Upper lobe of right lung (tissue), 1 donor: ENCODE measurements at regions not wholly inside any gene's neighbourhood (a gene's known extent, or its start where the extent isn't known, plus 50 kb on each side); places are given as distances from the start of the nearest gene placed in this dataset.

Experiments used
- ATAC-seq: fragments of 200-7000 bp; cut with Tn5 transposase; one replicate; pipeline ENCODE4 v1.9.1; 2020; ENCODE audit warnings: mild to moderate bottlenecking, moderate library complexity
- DNase-seq: peaks from one replicate; pipeline ENCODE4 v3.0.0-alpha.2; 2020
- H3K27ac ChIP-seq: fragments of 200-600 bp; one replicate; pipeline ENCODE4 v1.8.0; 2022
- H3K27me3 ChIP-seq: fragments of 200-600 bp; one replicate; pipeline ENCODE4 v1.8.0; 2022; ENCODE audit warnings: mild to moderate bottlenecking
- H3K36me3 ChIP-seq: fragments of 200-600 bp; one replicate; pipeline ENCODE4 v1.8.0; 2022
- H3K4me1 ChIP-seq: fragments of 200-600 bp; one replicate; pipeline ENCODE4 v1.8.0; 2022
- H3K4me3 ChIP-seq: fragments of 200-600 bp; one replicate; pipeline ENCODE4 v1.8.0; 2022; ENCODE audit warnings: mild to moderate bottlenecking
- H3K9me3 ChIP-seq: fragments of 200-600 bp; one replicate; pipeline ENCODE4 v1.8.0; 2022
- intact Hi-C: fragments of 100-400 bp; cut with DNase I; formaldehyde crosslinking; loops from one replicate; pipeline ENCODE4 v1.11.0; 2022
- TF ChIP-seq, protein P1 (sequence below): fragments of 200-600 bp; IDR thresholded peaks from one replicate; pipeline ENCODE4 v1.8.0; 2022; ENCODE audit warnings: antibody characterized with exemption
- donor health status: DM: no; HTN: yes; CAD: no; lungs with severe emphysema.

DNA sequence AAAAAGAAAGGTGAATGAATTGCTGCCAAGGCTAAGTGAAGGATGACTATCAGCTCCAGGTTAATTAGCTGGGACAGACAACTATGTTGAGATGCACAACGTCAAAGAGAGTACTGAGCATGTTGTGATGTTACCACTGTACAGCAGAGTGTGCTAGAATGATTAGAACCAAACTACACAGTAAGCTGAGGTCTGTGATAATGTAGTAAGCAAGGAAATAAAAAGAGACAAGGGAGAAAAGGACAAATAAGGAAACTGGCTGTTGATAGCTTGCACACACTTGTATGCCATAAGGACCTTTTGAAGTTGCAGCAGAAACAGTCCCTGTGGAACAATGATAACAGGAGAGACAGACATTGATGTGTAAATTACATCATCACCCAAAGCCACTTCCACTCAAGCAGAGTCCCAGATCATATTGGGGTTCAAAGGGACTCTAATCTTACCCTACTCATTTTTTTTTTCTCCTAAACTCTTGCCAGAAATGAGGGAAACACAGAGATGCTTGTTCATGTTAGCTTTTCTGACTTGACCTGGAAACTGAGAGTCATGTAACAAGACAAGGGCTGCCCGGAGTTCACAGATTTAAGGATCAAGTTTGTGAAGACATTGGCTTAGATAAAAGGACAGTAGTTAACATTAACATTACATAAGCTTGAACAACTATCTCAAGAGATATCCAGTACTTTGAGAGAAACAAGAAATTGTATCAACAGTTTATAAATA, 189.9 kb downstream of the CENPW start:
- no peaks in the 10 kb centered on the region for H3K27me3 ChIP-seq
- no peaks in the 10 kb centered on the region for H3K4me1 ChIP-seq
- no peaks in the 10 kb centered on the region for H3K36me3 ChIP-seq
- DNase-seq (no peak), ATAC-seq (no peak)
- no peak overlapping the region for H3K4me3 ChIP-seq
- H3K27ac ChIP-seq, result no peak overlapping the region
- no peaks in the 10 kb centered on the region for H3K9me3 ChIP-seq
- intact Hi-C loops, result no loop called here
- TF ChIP-seq, protein P1, sequence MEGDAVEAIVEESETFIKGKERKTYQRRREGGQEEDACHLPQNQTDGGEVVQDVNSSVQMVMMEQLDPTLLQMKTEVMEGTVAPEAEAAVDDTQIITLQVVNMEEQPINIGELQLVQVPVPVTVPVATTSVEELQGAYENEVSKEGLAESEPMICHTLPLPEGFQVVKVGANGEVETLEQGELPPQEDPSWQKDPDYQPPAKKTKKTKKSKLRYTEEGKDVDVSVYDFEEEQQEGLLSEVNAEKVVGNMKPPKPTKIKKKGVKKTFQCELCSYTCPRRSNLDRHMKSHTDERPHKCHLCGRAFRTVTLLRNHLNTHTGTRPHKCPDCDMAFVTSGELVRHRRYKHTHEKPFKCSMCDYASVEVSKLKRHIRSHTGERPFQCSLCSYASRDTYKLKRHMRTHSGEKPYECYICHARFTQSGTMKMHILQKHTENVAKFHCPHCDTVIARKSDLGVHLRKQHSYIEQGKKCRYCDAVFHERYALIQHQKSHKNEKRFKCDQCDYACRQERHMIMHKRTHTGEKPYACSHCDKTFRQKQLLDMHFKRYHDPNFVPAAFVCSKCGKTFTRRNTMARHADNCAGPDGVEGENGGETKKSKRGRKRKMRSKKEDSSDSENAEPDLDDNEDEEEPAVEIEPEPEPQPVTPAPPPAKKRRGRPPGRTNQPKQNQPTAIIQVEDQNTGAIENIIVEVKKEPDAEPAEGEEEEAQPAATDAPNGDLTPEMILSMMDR, result no peak

DNA sequence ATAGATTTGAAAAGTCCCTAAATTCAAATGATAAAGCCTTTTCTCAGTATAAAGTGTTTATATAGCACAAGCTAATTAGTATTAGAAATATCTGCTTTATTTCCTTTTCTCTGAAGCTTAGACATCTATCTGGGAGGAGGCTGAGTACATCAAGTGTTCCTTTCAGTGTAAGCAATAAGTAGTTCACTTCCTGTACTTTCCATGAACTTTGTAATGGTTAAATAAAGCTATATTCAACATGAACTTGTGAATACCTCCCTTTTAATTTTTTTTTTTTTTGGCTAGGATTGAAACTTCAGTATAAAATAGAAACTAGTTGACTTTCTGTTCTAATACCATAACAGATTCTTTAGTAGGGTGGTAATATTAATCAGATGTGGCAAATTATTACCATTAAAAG, 190.9 kb downstream of the CENPW start:
- no peaks in the 10 kb centered on the region for H3K27me3 ChIP-seq
- TF ChIP-seq, protein P1, result no peak
- no peak for ATAC-seq
- H3K36me3 ChIP-seq, result no peaks in the 10 kb centered on the region
- no peak overlapping the region for H3K4me3 ChIP-seq
- intact Hi-C loops, result no loop called here
- no peak for DNase-seq
- no peaks in the 10 kb centered on the region for H3K4me1 ChIP-seq
- H3K27ac ChIP-seq, result no peak overlapping the region
- no peaks in the 10 kb centered on the region for H3K9me3 ChIP-seq

DNA sequence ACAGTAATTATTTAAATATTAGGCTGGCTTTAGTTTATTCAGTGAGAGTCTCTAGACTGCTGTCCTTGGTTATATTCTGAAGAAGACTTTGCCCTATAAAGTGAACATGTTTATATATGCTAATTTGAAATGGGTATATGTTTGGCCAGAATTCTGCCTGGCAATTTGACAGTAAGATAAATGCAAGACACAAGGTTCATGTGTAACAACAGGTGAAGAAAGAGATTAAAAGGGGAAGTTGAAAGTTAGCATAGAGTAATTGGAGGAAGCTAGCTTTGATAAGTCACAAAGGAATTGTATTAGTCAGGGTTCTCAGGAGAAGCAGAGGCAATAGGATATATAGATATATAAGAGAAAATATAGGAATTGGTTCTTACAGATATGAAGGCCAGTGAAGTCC, 191.4 kb downstream of the CENPW start:
- H3K4me1 ChIP-seq, result no peaks in the 10 kb centered on the region
- H3K9me3 ChIP-seq, result no peaks in the 10 kb centered on the region
- H3K4me3 ChIP-seq, result no peak overlapping the region
- no peak overlapping the region for H3K27ac ChIP-seq
- H3K36me3 ChIP-seq, result no peaks in the 10 kb centered on the region
- H3K27me3 ChIP-seq, result no peaks in the 10 kb centered on the region
- intact Hi-C loops, result no loop called here
- TF ChIP-seq, protein P1, result no peak
- DNase-seq, result no peak
- no peak for ATAC-seq

DNA sequence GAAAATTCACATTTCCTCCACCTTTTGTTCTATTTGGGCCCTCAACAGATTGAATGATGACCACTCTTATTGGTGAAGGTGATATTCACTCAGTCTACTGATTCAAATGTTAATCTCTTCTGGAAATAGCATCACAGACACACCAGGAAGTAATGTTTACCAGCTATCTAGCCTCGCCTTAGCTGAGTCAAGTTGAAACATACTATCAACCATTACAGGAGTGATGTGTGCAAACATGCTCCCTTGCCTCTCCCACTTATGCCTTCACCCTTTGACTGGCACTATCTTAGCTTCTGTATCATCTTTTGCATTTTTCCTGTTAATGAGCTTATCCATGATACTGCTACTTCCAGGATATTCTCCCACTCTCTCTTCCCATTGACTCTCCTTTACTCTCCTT, 191.9 kb downstream of the CENPW start:
- H3K9me3 ChIP-seq, result no peaks in the 10 kb centered on the region
- H3K4me3 ChIP-seq, result no peak overlapping the region
- no peak overlapping the region for H3K27ac ChIP-seq
- H3K4me1 ChIP-seq, result no peaks in the 10 kb centered on the region
- intact Hi-C loops, result no loop called here
- DNase-seq (no peak), ATAC-seq (no peak)
- H3K27me3 ChIP-seq, result no peaks in the 10 kb centered on the region
- TF ChIP-seq, protein P1, result no peak
- no peaks in the 10 kb centered on the region for H3K36me3 ChIP-seq

DNA sequence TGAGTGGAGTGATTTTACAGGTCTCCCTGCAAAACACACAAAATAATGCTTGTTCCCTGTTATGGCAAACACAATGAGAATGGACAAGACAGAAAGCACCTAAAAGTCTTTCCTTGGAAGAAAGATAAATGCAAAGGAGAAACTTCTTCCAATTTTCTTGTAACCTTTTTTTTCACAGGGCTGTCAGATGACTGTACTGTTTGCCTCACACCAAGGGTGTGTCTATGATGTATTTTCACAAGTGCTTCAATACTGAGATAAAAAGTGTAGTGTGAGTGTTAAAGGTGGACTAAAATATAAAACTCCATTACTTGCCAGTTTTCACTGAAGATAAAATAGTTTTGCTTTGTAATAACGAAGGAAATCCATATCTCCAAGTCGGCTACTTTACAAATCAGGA, 194.5 kb downstream of the CENPW start:
- H3K4me3 ChIP-seq, result no peak overlapping the region
- H3K36me3 ChIP-seq, result no peaks in the 10 kb centered on the region
- TF ChIP-seq, protein P1, result no peak
- no peak for DNase-seq
- no peaks in the 10 kb centered on the region for H3K27me3 ChIP-seq
- ATAC-seq, result no peak
- H3K9me3 ChIP-seq, result no peaks in the 10 kb centered on the region
- intact Hi-C loops, result no loop called here
- H3K4me1 ChIP-seq, result no peaks in the 10 kb centered on the region
- H3K27ac ChIP-seq, result no peak overlapping the region

DNA sequence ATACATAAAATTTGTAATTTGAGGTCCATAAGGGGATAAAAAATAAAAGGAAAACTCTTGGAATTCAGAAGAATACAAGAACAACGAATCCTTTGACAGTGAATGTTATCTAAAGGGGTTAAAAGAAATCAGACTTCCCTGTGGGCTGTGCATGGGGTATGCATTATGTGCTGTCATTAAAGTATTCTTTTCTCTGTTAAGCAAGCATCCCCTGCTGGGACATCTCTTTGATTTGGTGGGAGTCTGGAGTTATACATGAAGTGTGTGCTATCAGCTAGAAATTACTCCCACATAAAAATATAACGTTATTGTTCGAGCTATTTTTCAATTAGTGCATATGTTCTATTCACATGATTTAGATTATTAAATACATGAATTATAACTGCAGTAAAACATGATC, 195.2 kb downstream of the CENPW start:
- DNase-seq (no peak), ATAC-seq (no peak)
- no peak overlapping the region for H3K27ac ChIP-seq
- no peaks in the 10 kb centered on the region for H3K4me1 ChIP-seq
- no peaks in the 10 kb centered on the region for H3K36me3 ChIP-seq
- no peak overlapping the region for H3K4me3 ChIP-seq
- intact Hi-C loops, result no loop called here
- H3K27me3 ChIP-seq, result no peaks in the 10 kb centered on the region
- TF ChIP-seq, protein P1, result no peak
- H3K9me3 ChIP-seq, result no peaks in the 10 kb centered on the region
